NCI-H69 (cell line): ENCODE measurements at regions not wholly inside any gene's neighbourhood (a gene's known extent, or its start where the extent isn't known, plus 50 kb on each side); places are given as distances from the start of the nearest gene placed in this dataset.

ENCODE experiments used
- DNase-seq: peaks from one replicate; lab custom pipeline; 2025; lab: John Stamatoyannopoulos, UW

DNA sequence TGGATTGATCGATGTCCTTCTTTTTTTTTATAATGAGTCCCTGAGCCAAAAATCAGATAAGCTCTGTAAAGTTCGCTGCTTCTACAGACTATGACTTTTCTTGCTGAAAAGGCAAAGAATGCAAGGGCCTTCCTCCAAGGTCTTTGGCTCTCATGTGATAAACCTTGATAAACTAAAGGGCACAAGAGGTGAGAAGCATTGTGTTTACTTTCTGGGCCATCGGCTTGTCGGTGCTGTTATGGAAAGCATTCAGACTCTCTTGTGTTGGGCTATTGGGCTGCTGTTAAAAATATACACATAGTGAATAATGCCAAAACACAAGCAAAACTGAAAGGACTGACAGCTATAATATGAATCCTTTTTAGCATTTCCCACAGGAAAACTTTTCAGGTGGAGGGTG is 472.4 kb upstream of the SPHKAP start:
- DNase-seq, result no peak

DNA sequence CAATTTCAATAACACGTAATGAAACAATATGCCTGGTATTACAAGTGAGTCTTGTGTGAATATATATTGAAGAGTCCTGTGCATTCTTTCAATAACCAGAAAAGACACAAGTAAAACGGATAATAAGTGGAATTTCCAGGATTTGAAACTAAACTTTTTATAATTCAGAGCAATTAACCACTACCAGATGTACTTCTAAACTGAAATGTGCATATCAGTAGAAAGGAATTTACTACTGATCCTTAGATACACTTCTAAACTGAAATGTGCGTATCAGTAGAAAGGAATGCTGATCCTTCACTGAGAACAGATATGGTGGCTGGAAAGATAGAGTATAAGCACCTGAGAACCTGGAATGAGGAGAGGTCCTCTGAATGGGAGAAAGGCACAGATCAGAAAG is 470.9 kb upstream of the SPHKAP start:
- no peak for DNase-seq

DNA sequence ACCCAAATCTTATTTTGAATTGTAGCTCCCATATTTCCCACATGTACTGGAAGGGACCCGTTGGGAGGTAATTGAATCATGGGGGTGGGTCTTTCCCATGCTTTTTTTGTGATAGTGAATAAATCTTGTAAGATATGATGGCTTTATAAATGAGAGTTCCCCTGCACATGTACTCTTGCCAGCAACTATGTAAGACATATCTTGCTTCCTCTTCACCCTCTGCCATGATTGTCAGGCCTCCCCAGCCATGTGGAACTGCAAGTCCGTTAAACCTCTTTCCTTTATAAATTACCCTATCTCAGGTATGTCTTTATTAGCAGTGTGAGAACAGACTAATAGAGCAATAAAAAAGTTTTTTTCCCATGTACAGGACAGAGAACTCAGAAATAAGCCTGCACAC is 468.4 kb upstream of the SPHKAP start:
- no peak for DNase-seq

DNA sequence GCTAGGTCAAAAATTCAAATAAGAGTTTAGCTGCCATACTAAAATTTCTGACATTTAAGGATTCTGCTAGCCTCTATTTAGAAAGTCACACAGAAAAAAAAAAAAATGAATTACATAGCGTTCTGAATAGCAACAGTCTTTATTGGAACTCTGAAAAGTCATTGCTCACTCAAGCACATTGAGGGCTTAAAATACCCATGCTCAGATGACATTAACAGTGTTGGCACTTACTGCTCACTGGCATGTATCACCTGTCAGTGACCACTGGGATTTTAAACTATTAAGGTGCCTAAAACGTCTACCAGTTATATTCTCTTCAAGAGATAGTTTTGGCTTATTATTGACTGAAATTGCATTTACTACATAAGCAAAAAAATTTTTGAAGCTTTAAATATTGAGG is 468.0 kb upstream of the SPHKAP start:
- DNase-seq, result no peak

DNA sequence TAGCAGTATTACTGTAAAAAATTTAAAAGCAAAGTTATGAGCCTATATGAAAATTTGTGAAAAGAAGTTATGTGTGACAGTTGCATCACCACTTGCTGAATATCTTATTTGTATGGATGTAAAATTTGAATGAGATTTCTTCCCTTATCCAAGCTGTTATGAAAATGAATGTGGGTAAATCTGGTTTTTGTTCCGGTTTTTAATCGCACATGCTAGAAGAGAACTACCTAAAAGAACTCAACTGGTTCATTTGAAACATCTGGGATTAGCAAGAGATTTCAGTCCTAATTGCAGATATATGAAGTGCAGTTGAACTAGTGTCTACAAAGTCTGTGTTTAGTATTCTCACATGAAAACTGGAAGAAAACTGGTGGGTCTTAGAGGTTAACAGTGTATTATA is 467.1 kb upstream of the SPHKAP start:
- no peak for DNase-seq

DNA sequence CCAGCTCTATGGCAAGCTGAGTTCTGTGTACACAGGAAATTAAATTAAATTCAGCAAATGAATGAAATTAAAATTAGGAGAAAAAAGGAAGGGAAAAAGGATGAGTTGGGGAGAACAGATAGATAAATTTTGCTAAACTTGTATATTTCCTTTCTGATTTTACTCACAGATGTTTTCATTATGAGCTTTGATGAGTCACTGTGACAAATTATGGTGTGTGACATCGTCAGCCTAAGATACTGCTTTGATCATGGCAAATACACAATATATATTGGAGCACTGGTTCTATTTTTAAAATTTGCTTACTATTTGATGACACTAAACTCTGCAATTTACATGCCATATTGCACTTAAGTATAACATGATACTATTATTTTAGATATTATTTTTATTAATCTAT is 464.6 kb upstream of the SPHKAP start:
- DNase-seq, result no peak

DNA sequence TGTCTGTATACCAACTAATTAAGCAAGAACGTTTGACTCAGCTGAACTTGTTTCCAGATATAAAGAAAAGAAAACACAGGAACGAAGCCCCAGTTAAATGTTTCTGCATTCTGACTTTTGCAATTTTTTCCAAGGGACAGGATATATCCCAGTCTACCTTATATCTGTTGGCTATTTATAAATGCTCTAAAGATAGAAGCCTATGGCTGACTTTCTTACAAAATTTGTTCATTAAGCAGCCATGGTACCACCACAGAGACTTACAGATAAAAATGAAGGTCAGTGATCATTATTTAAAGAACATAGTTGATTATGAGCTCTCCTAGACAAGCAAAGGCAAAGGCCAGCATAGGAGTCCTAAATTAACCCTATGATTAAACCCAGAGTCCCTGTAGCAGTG is 462.7 kb upstream of the SPHKAP start:
- no peak for DNase-seq

DNA sequence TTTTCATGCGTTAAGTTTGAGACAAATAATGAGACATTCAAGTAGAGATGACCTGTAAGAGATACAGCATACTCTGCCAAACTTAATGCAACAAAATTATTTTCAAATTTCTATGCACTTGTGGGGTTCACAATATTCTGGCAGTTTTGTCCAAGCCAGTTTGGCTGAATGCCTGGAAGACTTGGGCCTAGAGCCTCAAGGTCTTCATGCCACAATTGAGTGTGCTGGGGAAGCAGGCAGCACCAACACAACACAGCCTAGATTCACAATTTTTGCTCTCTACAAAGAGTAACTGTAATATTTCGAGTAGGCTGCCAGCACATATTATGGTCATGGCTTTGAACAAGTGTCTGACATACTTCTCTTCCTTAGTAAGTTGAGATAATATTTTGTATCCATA is 461.4 kb upstream of the SPHKAP start:
- DNase-seq, result no peak

DNA sequence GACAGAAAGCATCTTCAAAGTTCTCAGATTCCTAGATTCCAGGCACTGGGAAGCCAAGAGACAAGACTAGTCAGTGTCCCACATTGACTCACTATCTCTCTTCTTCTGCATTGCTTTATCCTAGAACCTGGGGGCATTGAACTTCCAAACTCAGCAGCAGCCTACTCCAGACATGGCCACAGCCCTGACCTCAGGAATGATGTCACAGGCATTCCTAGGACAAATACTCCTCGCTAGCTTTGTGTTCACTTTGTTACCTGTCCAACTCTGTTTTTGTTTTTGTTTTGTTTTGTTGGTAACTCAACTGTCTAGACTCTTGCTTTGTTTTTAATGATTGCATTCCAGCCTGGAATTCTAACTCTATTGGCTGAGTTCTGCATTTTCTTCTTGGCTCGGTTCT is 449.3 kb upstream of the SPHKAP start:
- DNase-seq, result no peak

DNA sequence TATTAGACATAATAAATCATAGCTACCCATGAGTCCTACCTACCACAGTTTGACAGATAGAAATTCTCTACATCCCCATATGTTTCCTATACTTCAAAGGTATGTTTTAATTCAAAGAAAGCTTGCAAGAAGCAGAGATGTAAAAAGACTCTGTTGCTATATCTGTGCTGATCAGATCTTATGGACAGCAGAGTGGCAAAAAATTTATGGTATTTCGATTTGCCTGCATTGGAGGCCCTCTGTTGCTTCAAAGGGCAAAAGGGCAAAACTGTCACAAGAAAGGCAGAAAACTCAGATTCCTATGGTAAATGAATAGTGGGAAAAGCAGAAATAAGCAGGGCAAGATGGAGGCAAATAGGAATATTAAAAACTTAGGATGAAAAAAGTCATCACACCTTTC is 447.8 kb upstream of the SPHKAP start:
- DNase-seq, result no peak

DNA sequence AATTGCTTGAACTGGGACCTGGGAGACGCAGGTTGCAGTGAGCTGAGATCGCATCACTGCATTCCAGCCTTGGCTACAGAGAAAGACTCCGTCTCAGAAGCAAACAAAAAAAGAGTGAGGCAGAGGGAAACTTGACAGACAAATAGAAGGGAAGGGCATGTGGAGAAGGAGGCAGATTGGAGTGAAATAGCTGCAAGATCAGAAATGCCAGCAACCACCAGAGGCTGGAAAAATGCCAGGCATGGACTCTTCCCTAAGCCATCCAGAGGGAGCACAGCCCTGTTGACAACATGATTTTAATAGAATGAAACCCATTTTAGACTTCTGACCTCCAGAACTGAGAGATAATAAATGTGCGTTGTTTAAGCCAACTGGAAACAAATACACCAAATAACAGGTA is 447.2 kb upstream of the SPHKAP start:
- no peak for DNase-seq

DNA sequence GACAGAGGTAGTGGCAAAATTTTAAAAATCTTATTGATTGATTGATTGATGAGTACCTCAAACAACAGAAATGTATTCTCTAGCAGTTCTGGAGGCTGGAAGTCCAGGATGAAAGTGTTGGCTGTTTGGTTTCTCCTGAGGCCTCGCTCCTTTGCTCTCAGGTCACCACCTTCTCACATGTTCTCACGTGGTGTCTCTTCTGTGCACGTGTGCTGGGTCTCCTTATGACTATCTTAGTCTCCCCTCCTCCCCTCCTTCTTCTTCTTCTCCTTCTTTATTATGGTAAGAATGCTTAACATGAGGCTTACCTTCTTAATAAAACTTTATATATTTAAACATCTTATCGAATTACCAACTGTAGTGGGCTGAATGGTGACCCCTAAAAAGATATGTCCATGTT is 446.0 kb upstream of the SPHKAP start:
- no peak for DNase-seq

DNA sequence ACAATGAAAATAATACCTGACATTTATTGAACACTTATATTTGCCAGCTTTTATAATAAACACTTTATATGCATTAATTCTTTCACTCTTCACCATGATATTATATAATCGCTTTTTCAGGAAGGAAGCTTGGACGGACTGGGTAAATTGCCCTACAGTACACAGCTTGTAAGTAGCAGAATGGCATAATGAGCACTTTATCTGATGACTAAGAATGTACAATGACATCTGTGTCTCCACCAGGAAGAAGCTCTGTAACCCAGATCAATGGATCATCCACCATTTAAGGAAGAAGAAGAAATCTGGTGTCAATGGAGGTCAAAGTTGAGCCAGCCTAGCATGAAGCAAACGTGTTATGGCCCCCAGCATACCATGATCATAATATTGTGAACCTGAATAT is 444.0 kb upstream of the SPHKAP start:
- DNase-seq, result no peak

DNA sequence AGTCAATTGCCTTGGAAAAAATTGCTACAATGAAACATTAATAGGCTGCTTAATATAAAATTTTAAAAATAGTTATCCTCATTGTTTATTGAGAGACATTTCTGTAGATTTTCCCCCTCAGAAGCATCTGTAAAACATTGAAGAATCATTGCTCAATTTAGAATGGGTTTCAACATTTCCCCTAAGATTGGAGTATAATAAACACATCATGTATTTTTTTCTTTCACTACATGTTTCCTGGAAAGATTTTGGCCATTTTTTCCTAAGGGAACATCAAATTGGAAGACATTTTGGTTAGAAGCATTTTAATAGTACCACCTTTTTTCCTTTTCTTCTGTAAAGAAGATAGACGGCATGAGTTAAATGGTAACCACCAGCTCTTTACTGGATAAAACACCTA is 443.2 kb upstream of the SPHKAP start:
- no peak for DNase-seq

DNA sequence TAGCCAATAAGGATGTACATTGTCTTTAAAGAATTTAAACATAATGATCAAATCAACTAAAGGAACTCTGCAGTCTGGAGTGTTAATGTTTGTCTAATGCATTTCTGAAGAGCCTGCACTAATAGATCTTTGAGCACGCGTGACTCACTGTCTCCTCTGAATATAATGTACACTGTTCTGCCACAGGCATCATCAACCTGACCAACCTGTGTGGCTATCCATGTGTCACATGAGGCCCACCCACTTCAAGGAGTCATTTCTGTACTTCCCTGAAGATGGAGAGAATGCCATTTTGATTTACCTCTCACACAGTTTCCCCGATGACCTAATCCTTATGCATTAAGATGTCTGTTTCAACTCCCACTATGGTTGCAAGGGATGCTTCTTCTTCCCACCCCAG is 434.0 kb upstream of the SPHKAP start:
- no peak for DNase-seq

DNA sequence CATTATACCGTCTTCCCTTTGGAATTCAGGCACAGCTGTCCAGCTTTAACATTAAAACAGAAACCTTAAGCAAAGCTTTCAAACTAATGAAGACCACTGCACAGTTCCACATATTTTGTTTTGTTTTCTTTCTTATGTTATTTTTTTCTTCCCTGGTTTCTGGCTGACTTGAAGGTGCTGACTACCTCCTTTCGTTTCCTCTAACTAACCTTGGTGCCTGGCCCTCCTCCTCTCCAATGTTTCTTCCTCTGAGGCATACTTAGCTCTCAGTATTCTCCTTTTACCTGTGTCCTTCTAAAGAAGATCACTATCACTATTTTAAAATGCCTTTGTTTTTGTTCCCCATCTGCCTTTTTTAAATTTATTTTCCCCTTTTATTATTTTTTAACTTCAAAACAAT is 433.3 kb upstream of the SPHKAP start:
- no peak for DNase-seq

DNA sequence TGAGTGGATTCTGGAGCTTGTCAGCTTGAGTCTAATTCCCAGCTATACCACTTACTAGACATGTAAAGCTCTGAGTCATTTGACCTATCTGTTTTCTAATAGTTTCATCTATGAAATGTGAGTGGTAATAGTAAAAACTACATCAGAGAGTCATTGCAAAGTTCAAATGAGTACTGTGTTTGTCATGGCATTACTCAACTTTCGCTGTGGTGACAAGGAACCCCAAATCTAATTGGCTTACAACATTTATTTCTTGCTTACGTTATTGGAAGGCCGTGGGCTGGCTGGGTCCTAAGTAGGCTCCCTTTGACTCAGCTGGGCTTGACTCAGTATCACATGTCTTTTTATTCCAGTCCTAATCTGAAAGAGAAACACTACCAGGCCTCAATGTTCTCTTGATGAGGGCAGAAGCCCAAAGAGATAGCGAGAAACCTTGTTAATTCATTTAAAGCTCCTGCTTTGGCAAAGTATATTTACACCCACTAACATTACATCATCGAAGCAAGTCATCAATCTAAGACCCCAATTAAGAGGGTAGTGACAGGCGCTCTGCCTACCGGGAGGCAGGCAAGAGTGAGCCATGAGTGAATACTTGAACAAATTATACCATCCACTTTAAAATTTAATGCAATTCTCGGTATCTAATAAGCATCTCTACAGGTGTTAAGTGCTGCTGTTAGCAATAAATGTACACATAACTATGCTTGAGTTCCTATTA is 431.8 kb upstream of the SPHKAP start:
- DNase-seq, result no peak

DNA sequence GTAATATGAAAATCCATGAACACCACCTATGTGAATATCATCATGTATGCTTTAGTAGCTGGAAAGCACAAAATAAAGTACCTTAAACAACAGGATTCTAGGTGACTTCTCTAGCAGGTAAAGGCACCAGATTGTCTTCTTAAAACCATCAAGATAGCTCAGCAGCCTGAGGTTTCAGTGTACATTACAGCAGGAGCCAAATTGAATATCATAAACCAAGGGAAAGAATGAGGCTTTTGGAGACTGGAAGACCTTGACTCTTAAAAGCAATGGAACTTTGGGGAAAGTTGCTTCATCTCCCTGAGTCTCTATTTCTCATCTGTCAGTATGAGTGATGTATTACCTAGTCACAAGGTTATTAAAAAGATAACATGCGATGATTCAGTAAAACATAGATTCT is 429.7 kb upstream of the SPHKAP start:
- DNase-seq, result no peak

DNA sequence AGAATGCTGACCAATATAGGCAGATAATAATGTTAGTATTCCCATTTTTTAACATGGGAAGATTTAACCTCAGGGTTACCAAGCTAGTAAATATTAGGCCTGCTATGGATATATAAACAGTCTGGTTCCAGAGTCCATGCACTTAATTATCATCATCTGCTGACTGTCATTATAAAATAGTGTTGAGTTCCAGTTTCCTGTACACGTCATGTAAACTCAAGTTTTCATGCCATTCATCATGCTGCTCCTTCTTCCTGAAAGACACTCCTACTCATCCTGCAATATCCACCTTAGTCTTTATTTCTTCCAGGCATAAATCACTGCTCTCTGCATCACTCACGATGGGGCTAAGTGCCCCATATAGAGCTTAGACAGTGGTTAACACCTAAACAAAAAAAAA is 420.8 kb upstream of the SPHKAP start:
- DNase-seq, result no peak

DNA sequence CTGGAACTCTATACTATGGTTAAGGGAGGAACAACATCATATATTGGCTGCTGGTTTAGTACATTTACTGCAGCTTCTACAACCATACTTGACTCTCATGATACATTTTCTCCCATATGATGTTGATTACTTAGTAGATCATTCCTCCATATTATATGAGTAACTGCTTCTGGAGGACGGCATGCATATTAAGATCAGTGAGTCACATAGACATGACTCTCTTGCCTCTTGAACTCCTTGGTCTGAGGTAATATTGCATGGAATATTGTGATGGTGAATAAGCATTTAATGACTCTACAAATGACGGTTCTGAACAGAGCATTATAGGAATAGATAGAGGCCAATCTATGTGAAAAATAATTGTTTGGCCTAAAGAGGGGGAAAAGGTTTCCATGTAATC is 418.8 kb upstream of the SPHKAP start:
- no peak for DNase-seq

DNA sequence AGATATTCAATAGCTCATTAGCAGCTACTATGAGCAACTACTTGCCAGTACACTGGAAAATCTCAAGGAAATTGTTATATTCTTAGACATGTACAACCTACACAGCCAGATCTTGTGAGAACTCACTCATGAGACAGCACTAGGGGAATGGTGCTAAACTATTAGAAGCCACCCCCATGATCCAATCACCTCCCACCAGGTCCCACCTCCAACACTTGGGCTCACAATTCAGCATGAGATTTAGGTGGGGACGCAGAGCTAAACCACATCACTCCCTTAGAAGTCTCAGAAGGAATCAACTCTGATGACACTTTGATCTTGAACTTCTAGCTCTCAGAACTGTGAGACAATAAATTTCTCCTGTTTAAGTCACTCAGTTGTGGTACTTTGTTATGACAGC is 418.3 kb upstream of the SPHKAP start:
- DNase-seq, result no peak

DNA sequence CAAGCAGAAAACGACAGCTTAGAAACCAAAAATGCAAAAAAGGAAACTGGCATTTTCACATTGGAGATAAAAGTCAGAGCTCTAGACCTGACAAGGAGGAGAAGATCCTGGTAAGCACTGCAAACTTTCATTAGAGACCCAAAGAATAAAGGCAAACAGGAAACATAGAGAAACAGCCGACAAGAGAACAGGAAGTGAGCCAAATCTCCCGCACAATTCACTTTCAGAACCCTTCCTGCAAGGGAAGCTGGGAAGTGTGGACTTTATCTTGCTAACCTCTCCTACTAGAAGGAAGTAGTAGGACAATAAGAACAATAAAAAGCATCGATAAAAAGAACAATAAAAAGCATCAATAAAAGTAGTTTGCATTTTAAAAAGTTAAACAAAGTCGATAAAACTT is 417.8 kb upstream of the SPHKAP start:
- no peak for DNase-seq

DNA sequence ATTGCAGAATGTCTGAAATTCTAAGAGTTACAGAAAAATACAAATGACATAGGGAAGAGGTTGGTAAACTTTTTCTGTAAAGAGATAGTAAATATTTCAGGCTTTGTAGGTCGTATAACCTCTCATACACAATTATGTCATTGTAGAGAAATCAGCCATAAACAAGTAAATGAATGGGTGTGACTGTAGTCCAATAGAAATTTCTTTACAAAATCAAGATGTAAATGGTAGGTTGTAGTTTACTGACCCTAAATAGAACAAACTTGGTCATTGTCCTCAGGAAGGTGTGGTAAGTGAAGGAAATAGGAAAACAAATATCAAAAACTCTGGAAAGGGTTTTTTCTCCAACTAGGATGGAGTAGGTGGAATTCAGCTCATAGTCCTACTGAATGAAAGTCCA is 415.5 kb upstream of the SPHKAP start:
- no peak for DNase-seq

DNA sequence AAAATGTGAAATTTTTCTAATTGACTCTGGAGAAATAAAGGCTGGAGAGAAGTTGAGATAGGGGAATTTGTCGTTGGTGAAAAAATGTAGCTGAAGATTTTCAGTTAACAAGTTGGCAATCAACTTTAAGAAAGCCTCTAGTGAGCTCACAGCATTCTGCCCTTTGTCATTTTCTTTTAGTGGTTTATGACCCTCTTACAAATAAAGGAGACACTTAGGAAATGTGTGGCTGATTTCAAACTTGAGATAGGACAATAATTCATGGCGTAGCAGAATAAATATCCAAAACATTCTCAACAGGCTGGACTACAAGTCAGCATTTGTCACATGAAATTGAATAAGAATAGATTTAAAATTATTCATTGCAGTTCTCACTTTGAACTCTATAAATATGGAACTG is 412.5 kb upstream of the SPHKAP start:
- DNase-seq, result no peak

DNA sequence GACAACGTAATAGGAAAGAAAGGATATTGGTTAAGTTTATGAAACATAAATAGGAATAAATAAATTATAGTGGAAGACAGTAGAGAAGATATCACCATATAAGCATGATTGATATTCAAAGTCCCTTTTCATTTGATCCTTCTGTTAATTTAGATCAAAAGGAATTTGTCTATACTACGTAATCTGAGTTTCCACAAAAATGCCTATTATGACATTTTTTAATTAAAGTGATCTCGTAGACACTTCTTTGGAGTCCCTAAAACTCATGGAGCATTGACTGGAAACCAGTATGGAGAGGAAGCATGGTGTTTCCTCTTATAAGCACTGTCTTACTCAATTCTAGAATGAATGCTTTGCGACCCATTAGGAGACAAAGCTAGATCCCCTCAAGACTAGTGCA is 411.4 kb upstream of the SPHKAP start:
- no peak for DNase-seq
